ENCODE measurements at regions not wholly inside any gene's neighbourhood (a gene's known extent, or its start where the extent isn't known, plus 50 kb on each side); places are given as distances from the start of the nearest gene placed in this dataset.

- no peaks in the 10 kb centered on the region for H3K9me3 Mint-ChIP-seq
- no peak for DNase-seq
- no peaks in the 10 kb centered on the region for H3K4me1 ChIP-seq (ENCODE audit: control insufficient read depth, insufficient read depth, low read length)
- H3K4me3 Mint-ChIP-seq = no peak overlapping the region
- no peak overlapping the region for H3K27ac ChIP-seq (ENCODE audit: low read depth, low read length)
- peaks cover 59% of the 10 kb centered on the region for H3K27me3 ChIP-seq (ENCODE audit: control insufficient read depth, insufficient read depth, low read length, poor library complexity, severe bottlenecking)
- no peaks in the 10 kb centered on the region for H3K4me1 Mint-ChIP-seq
- H3K9me3 ChIP-seq (ENCODE audit: control insufficient read depth, low read length) = no peaks in the 10 kb centered on the region
- no peak overlapping the region for H3K4me3 ChIP-seq (ENCODE audit: low read length)
- TF ChIP-seq CTCF (conservative IDR thresholded peaks at IDR 0.05) = no peak
- peaks cover 54% of the 10 kb centered on the region for H3K27me3 Mint-ChIP-seq (ENCODE audit: insufficient read depth)
- no peak overlapping the region for H3K9ac ChIP-seq (ENCODE audit: extremely low read depth, low read length, poor library complexity, severe bottlenecking)
- H3K36me3 Mint-ChIP-seq (ENCODE audit: low read depth) = no peaks in the 10 kb centered on the region
- no peak overlapping the region for H3K27ac Mint-ChIP-seq
- no peaks in the 10 kb centered on the region for H3K36me3 ChIP-seq (ENCODE audit: control insufficient read depth, insufficient read depth, low read length)
Observed at GRCh38 chr2:136530146-136530545, 235.2 kb upstream of the THSD7B start.

GRCh38 chr2:136527560-136527959 lies 237.8 kb upstream of the THSD7B start:
- peaks cover 52% of the 10 kb centered on the region for H3K27me3 Mint-ChIP-seq (ENCODE audit: insufficient read depth)

GRCh38 chr2:136522724-136523123 lies 242.6 kb upstream of the THSD7B start:
- WGBS, 2 experiments (ENCODE audit: insufficient coverage in 1 of 2, insufficient read length in 1 of 2) = 80 to 93% methylated on average over 1 to 5 of the region's 6 CpGs
- H3K27ac ChIP-seq (ENCODE audit: low read depth, low read length) = no peak overlapping the region
- no peak for TF ChIP-seq CTCF (conservative IDR thresholded peaks at IDR 0.05)
- Mint-ChIP-seq H3K4me1 (no peaks in the 10 kb centered on the region), H3K9me3 (no peaks in the 10 kb centered on the region), H3K27ac (no peak overlapping the region), H3K4me3 (no peak overlapping the region), H3K27me3 (ENCODE audit: insufficient read depth) (peaks cover 47% of the 10 kb centered on the region), H3K36me3 (ENCODE audit: low read depth) (no peaks in the 10 kb centered on the region)
- no peak overlapping the region for H3K9ac ChIP-seq (ENCODE audit: extremely low read depth, low read length, poor library complexity, severe bottlenecking)
- no peaks in the 10 kb centered on the region for H3K9me3 ChIP-seq (ENCODE audit: control insufficient read depth, low read length)
- no peaks in the 10 kb centered on the region for H3K4me1 ChIP-seq (ENCODE audit: control insufficient read depth, insufficient read depth, low read length)
- no peaks in the 10 kb centered on the region for H3K36me3 ChIP-seq (ENCODE audit: control insufficient read depth, insufficient read depth, low read length)
- peaks cover 64% of the 10 kb centered on the region for H3K27me3 ChIP-seq (ENCODE audit: control insufficient read depth, insufficient read depth, low read length, poor library complexity, severe bottlenecking)
- no peak overlapping the region for H3K4me3 ChIP-seq (ENCODE audit: low read length)
- no peak for DNase-seq

More at GRCh38 chr2:136527560-136527959, 237.8 kb upstream of the THSD7B start:
- no peak overlapping the region for H3K4me3 ChIP-seq (ENCODE audit: low read length)
- H3K4me1 ChIP-seq (ENCODE audit: control insufficient read depth, insufficient read depth, low read length) = no peaks in the 10 kb centered on the region
- H3K36me3 ChIP-seq (ENCODE audit: control insufficient read depth, insufficient read depth, low read length) = no peaks in the 10 kb centered on the region
- H3K27ac ChIP-seq (ENCODE audit: low read depth, low read length) = no peak overlapping the region
- 0 to 23% methylated on average over 2 of the region's 2 CpGs for WGBS, 2 experiments (ENCODE audit: insufficient coverage in 1 of 2, insufficient read length in 1 of 2)
- Mint-ChIP-seq H3K36me3 (ENCODE audit: low read depth) (no peaks in the 10 kb centered on the region), H3K27ac (no peak overlapping the region), H3K4me3 (no peak overlapping the region), H3K4me1 (no peaks in the 10 kb centered on the region), H3K9me3 (no peaks in the 10 kb centered on the region)
- DNase-seq = peak; percentile 83
- H3K9ac ChIP-seq (ENCODE audit: extremely low read depth, low read length, poor library complexity, severe bottlenecking) = no peak overlapping the region
- peaks cover 84% of the 10 kb centered on the region for H3K27me3 ChIP-seq (ENCODE audit: control insufficient read depth, insufficient read depth, low read length, poor library complexity, severe bottlenecking)
- no peaks in the 10 kb centered on the region for H3K9me3 ChIP-seq (ENCODE audit: control insufficient read depth, low read length)
- TF ChIP-seq CTCF (conservative IDR thresholded peaks at IDR 0.05) = no peak
